ENCODE measurements at regions not wholly inside any gene's neighbourhood (a gene's known extent, or its start where the extent isn't known, plus 50 kb on each side); places are given as distances from the start of the nearest gene placed in this dataset.

DNA sequence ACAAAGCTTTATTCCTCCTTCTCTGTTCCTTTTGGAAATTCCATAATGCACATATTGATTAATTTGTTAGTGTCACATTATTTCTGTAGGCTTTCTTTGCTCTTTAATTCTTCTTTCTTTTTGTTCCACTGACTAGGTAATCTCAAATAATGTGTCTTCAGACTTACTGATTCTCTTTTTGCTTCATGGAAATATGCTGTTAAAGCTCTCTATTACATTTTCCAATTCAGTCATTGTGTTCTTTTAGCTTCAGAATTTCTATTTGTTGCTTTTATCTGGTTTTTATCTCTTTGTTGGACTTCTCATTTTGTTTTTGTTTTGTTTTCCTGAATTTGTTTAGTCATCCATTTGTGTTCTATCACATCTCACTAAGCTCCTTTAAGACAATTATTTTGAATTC, 147.0 kb upstream of the EOMES start:
- no peak for DNase-seq (ENCODE audit: low read depth, low spot score)
- ChIA-PET POLR2A (no interaction called here), CTCF (no interaction called here)
- in situ Hi-C loops (cut with HindIII; ENCODE audit: low pct_unique_long_range_greater_than_20kb, low sequenced_read_pairs), result no loop called here
- no peak for ATAC-seq
- H3K36me3 ChIP-seq (ENCODE audit: control insufficient read depth, insufficient read depth, low read length), result no peaks in the 10 kb centered on the region
- peaks cover 3% of the 10 kb centered on the region; the same call in 1 of the 2 replicates for H3K9me3 ChIP-seq (ENCODE audit: control insufficient read depth, insufficient read depth, low read depth, low read length)
- intact Hi-C loops (cut with micrococcal nuclease; ENCODE audit: unreplicated experiment), result no loop called here
- no peak overlapping the region for H3K27ac ChIP-seq (ENCODE audit: low read length)
- no peaks in the 10 kb centered on the region for H3K27me3 ChIP-seq (ENCODE audit: control insufficient read depth, insufficient read depth, low read length)
- no TSS peak for BruUV-seq (replicated peaks)
- no peaks in the 10 kb centered on the region for H3K4me1 ChIP-seq (ENCODE audit: control insufficient read depth, insufficient read depth, low read length)
- no peak for TF ChIP-seq CTCF (IDR thresholded peaks at IDR 0.05)
- TF ChIP-seq, protein P1, sequence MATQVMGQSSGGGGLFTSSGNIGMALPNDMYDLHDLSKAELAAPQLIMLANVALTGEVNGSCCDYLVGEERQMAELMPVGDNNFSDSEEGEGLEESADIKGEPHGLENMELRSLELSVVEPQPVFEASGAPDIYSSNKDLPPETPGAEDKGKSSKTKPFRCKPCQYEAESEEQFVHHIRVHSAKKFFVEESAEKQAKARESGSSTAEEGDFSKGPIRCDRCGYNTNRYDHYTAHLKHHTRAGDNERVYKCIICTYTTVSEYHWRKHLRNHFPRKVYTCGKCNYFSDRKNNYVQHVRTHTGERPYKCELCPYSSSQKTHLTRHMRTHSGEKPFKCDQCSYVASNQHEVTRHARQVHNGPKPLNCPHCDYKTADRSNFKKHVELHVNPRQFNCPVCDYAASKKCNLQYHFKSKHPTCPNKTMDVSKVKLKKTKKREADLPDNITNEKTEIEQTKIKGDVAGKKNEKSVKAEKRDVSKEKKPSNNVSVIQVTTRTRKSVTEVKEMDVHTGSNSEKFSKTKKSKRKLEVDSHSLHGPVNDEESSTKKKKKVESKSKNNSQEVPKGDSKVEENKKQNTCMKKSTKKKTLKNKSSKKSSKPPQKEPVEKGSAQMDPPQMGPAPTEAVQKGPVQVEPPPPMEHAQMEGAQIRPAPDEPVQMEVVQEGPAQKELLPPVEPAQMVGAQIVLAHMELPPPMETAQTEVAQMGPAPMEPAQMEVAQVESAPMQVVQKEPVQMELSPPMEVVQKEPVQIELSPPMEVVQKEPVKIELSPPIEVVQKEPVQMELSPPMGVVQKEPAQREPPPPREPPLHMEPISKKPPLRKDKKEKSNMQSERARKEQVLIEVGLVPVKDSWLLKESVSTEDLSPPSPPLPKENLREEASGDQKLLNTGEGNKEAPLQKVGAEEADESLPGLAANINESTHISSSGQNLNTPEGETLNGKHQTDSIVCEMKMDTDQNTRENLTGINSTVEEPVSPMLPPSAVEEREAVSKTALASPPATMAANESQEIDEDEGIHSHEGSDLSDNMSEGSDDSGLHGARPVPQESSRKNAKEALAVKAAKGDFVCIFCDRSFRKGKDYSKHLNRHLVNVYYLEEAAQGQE (IDR thresholded peaks at IDR 0.05; ENCODE audit: insufficient read depth in 1 of 2, low read depth in 2 of 2, low read length in 1 of 2), result no peak
- TF ChIP-seq TCF7L2 (IDR thresholded peaks at IDR 0.05; ENCODE audit: low read depth, low read length), result no peak
- TF ChIP-seq SIN3A (IDR thresholded peaks at IDR 0.05; ENCODE audit: borderline replicate concordance, insufficient read depth, low read depth, low read length), result no peak
- no peak for TF ChIP-seq POLR2AphosphoS5 (IDR thresholded peaks at IDR 0.05; ENCODE audit: low read depth, low read length)
- H3K4me3 ChIP-seq (ENCODE audit: low read depth in 2 of 2, low read length in 2 of 2), result no peak overlapping the region

DNA sequence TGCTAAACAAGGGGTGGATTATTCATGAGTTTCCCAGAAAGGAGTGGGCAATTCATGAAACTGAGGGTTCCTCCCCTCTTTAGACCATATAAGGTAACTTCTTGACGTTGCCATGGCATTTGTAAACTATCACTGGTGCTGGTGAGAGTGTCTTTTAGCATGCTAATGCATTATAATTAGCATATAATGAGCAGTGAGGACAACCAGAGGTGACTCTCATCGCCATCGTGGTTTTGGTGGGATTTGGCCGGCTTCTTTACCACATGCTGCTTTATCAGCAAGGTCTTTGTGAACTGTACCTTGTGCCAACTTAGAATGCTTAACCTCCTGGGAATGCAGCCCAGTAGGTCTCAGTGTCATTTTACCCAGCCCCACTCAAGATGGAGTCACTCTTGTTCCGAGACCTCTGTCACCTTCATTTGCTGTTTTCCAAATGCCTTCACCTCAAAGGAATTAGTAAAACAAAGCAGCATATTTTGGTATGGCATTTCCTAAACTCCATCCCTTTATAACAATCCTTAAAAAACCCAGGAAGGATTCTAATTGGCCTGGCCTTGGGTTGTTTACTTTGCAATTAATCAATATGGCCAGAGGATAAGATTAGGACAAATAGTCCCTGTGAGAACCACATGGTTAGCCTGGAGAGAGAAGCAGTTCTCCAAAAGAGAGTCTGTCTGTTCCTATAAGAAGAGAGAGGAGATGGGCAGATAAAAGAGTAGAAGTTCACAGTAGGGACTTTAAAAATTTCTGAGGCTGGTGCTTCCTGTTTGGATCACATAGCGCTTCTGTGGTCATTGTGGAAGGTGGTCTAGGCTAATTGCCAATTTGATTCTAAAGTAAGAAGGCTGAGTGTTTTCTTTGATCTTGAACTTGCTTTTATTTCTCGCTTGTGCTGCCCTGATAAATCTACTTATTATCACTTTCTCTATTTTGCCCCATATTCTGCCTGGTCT, 155.2 kb upstream of the EOMES start:
- no TSS peak for BruUV-seq (replicated peaks)
- Histone ChIP-seq H3K4me1 (ENCODE audit: control insufficient read depth, insufficient read depth, low read length) (no peaks in the 10 kb centered on the region), H3K27me3 (ENCODE audit: control insufficient read depth, insufficient read depth, low read length) (no peaks in the 10 kb centered on the region), H3K36me3 (ENCODE audit: control insufficient read depth, insufficient read depth, low read length) (no peaks in the 10 kb centered on the region), H3K4me3 (ENCODE audit: low read depth in 2 of 2, low read length in 2 of 2) (no peak overlapping the region), H3K9me3 (ENCODE audit: control insufficient read depth, insufficient read depth, low read depth, low read length) (no peaks in the 10 kb centered on the region), H3K27ac (ENCODE audit: low read length) (no peak overlapping the region)
- POLR2A ChIA-PET, result no interaction called here
- TF ChIP-seq, protein P1 (IDR thresholded peaks at IDR 0.05; ENCODE audit: insufficient read depth in 1 of 2, low read depth in 2 of 2, low read length in 1 of 2), result no peak
- TF ChIP-seq SIN3A (IDR thresholded peaks at IDR 0.05; ENCODE audit: borderline replicate concordance, insufficient read depth, low read depth, low read length), result no peak
- TF ChIP-seq CTCF (IDR thresholded peaks at IDR 0.05), result no peak
- ATAC-seq (no peak), DNase-seq (ENCODE audit: low read depth, low spot score) (no peak)
- intact Hi-C loops (cut with micrococcal nuclease; ENCODE audit: unreplicated experiment), result no loop called here
- in situ Hi-C loops (cut with HindIII; ENCODE audit: low pct_unique_long_range_greater_than_20kb, low sequenced_read_pairs), result no loop called here
- CTCF ChIA-PET, result no interaction called here
